H1 (cell line): ENCODE measurements at regions not wholly inside any gene's neighbourhood (a gene's known extent, or its start where the extent isn't known, plus 50 kb on each side); places are given as distances from the start of the nearest gene placed in this dataset.

Experiments
- CTCF ChIA-PET: fragments of 300-600 bp; sonication (Branson Sonifier 250); formaldehyde crosslinking; loops from one replicate; lab custom pipeline; 2021; ENCODE audit not compliant: partially characterized antibody; lab: Charles Lee
- POLR2A ChIA-PET: fragments of 300-600 bp; sonication (Branson Sonifier 250); formaldehyde crosslinking; loops from one replicate; lab custom pipeline; 2021; ENCODE audit warnings: inconsistent platforms; ENCODE audit not compliant: partially characterized antibody; lab: Charles Lee
- DNase-seq, 2 experiments: peaks; one replicate each; pipeline versions ENCODE4 v3.0.0 to v3.0.0-alpha.2; 2010 to 2022; ENCODE audit warnings: low spot score in 2 of 2, low read depth in 1 of 2, mixed read lengths in 1 of 2
- FAIRE-seq: peaks from 2 replicates; lab custom pipeline; 2011; peaks lifted over from hg19 to GRCh38; lab: Jason Lieb, UNC
- H2AFZ ChIP-seq: 2 replicates; pipeline ENCODE4 v1.8.1; 2012; ENCODE audit warnings: low read length, inconsistent platforms
- H2AK5ac ChIP-seq: 2 replicates; pipeline ENCODE4 v1.6.1; 2013; ENCODE audit warnings: low read depth, low read length
- H2BK120ac ChIP-seq: replicated peaks from 2 replicates; pipeline ENCODE3; 2013; ENCODE audit warnings: low read depth, low read length, inconsistent platforms
- H2BK12ac ChIP-seq: 2 replicates; pipeline ENCODE4 v1.6.1; 2013; ENCODE audit warnings: low read depth, low read length
- H2BK15ac ChIP-seq: 2 replicates; pipeline ENCODE4 v1.6.1; 2013; ENCODE audit warnings: low read length
- H2BK20ac ChIP-seq: 2 replicates; pipeline ENCODE4 v1.6.1; 2013; ENCODE audit warnings: low read length
- H2BK5ac ChIP-seq: 2 replicates; pipeline ENCODE4 v1.6.1; 2013; ENCODE audit warnings: low read depth, low read length
- H3K14ac ChIP-seq: 2 replicates; pipeline ENCODE4 v1.6.1; 2013; ENCODE audit warnings: inconsistent platforms; ENCODE audit not compliant: insufficient read length
- H3K18ac ChIP-seq: 2 replicates; pipeline ENCODE4 v1.6.1; 2013; ENCODE audit warnings: low read length; ENCODE audit errors: extremely low read depth
- H3K23ac ChIP-seq: 2 replicates; pipeline ENCODE4 v1.6.1; 2013; ENCODE audit warnings: inconsistent platforms; ENCODE audit not compliant: insufficient read length
- H3K23me2 ChIP-seq: 2 replicates; pipeline ENCODE4 v1.6.1; 2013; ENCODE audit warnings: low read depth, low read length
- H3K27ac ChIP-seq: 2 replicates; pipeline ENCODE4 v1.6.1; 2011; ENCODE audit warnings: low read depth, low read length, inconsistent platforms
- H3K27me3 ChIP-seq, 4 experiments: replicated peaks in 1 of 4; 1 replicate in 1 of 4; 2 replicates in 3 of 4; pipeline versions ENCODE4 v1.6.1 to v1.8.1; 2011 to 2013; ENCODE audit warnings: low read length in 3 of 4, mild to moderate bottlenecking in 3 of 4, inconsistent platforms in 2 of 4, mixed read lengths in 2 of 4, moderate library complexity in 1 of 4; ENCODE audit not compliant: control insufficient read depth in 3 of 4, insufficient read depth in 3 of 4; ENCODE audit errors: extremely low read depth in 1 of 4
- H3K36me3 ChIP-seq, 4 experiments: 2 replicates each; pipeline versions ENCODE4 v1.6.1 to v1.8.1; 2011 to 2013; ENCODE audit warnings: mild to moderate bottlenecking in 4 of 4, low read length in 3 of 4, moderate library complexity in 2 of 4, control low read depth in 1 of 4, inconsistent platforms in 1 of 4; ENCODE audit not compliant: insufficient read depth in 4 of 4, control insufficient read depth in 2 of 4
- H3K4ac ChIP-seq: replicated peaks from 2 replicates; pipeline ENCODE3; 2013; ENCODE audit warnings: low read length, low read depth, mixed read lengths, inconsistent platforms; ENCODE audit not compliant: insufficient read length
- H3K4me1 ChIP-seq, 4 experiments: replicated peaks in 1 of 4; 1 replicate in 1 of 4; 2 replicates in 3 of 4; pipeline versions ENCODE4 v1.6.1 to v1.8.1; 2011 to 2013; ENCODE audit warnings: low read length in 3 of 4, inconsistent platforms in 2 of 4, mixed read lengths in 1 of 4; ENCODE audit not compliant: insufficient read depth in 4 of 4, control insufficient read depth in 3 of 4
- H3K4me2 ChIP-seq, 2 experiments: 2 replicates each; pipeline versions ENCODE4 v1.6.1 to v1.8.1; 2011 to 2013; ENCODE audit warnings: low read depth in 2 of 2, low read length in 2 of 2, control low read depth in 1 of 2, inconsistent platforms in 1 of 2, mild to moderate bottlenecking in 1 of 2; ENCODE audit not compliant: insufficient read depth in 1 of 2
- H3K4me3 ChIP-seq, 4 experiments: fragments of 200-600, 300-600 bp in 1 of 4; sonication (generic), shearing (Covaris generic), sonication (Bioruptor Twin) in 1 of 4; 2 replicates each; pipeline versions ENCODE4 v1.5.1 to v1.8.1; 2011 to 2016; ENCODE audit warnings: low read length in 4 of 4, low read depth in 3 of 4, control low read depth in 2 of 4, inconsistent platforms in 2 of 4, mild to moderate bottlenecking in 2 of 4, mixed read lengths in 1 of 4, moderate library complexity in 1 of 4; ENCODE audit not compliant: insufficient read depth in 2 of 4; ENCODE audit errors: extremely low read depth in 1 of 4
- H3K56ac ChIP-seq: replicated peaks from 2 replicates; pipeline ENCODE3; 2013; ENCODE audit warnings: low read depth, mild to moderate bottlenecking, mixed read lengths, low read length, inconsistent platforms; ENCODE audit not compliant: insufficient read length
- H3K79me1 ChIP-seq: 2 replicates; pipeline ENCODE4 v1.6.1; 2013; ENCODE audit warnings: low read depth, low read length, control low read depth
- H3K79me2 ChIP-seq, 2 experiments: 2 replicates each; pipeline versions ENCODE4 v1.6.1 to v1.8.1; 2012 to 2013; ENCODE audit warnings: low read length in 2 of 2, mild to moderate bottlenecking in 2 of 2, inconsistent platforms in 1 of 2; ENCODE audit not compliant: insufficient read depth in 2 of 2, control insufficient read depth in 1 of 2
- H3K9ac ChIP-seq, 4 experiments: replicated peaks in 1 of 4; 1 replicate in 1 of 4; 2 replicates in 3 of 4; pipeline versions ENCODE4 v1.6.1 to v1.8.1; 2011 to 2013; ENCODE audit warnings: low read depth in 3 of 4, low read length in 3 of 4, control low read depth in 2 of 4, mild to moderate bottlenecking in 2 of 4, moderate library complexity in 2 of 4, inconsistent platforms in 1 of 4; ENCODE audit errors: extremely low read depth in 1 of 4
- H3K9me3 ChIP-seq, 2 experiments: 2 replicates each; pipeline versions ENCODE4 v1.6.1 to v1.8.1; 2012 to 2013; ENCODE audit warnings: mild to moderate bottlenecking in 2 of 2, moderate library complexity in 2 of 2, control low read depth in 1 of 2, inconsistent platforms in 1 of 2, low read depth in 1 of 2, low read length in 1 of 2, mixed read lengths in 1 of 2; ENCODE audit not compliant: insufficient read depth in 2 of 2
- H4K20me1 ChIP-seq, 2 experiments: replicated peaks in 1 of 2; 2 replicates each; pipeline versions ENCODE3 to v1.8.1; 2011 to 2013; ENCODE audit warnings: inconsistent platforms in 2 of 2, low read length in 2 of 2, mild to moderate bottlenecking in 1 of 2; ENCODE audit not compliant: insufficient read depth in 2 of 2, control insufficient read depth in 1 of 2
- H4K5ac ChIP-seq: 2 replicates; pipeline ENCODE4 v1.6.1; 2013; ENCODE audit warnings: low read length, low read depth, mixed read lengths, inconsistent platforms; ENCODE audit not compliant: insufficient read length
- H4K8ac ChIP-seq: 2 replicates; pipeline ENCODE4 v1.8.0; 2013; ENCODE audit warnings: mild to moderate bottlenecking, moderate library complexity, low read length, inconsistent platforms; ENCODE audit not compliant: insufficient read depth; ENCODE audit errors: extremely low read depth
- H4K91ac ChIP-seq: replicated peaks from 2 replicates; pipeline ENCODE3; 2013; ENCODE audit warnings: low read length, mixed read lengths, inconsistent platforms; ENCODE audit not compliant: insufficient read length
- MAFK ChIP-seq: IDR thresholded peaks from 2 replicates; pipeline ENCODE4 v1.6.1; 2012; ENCODE audit warnings: low read depth, mild to moderate bottlenecking, improper control_type of control experiment, low read length
- RAD21 ChIP-seq, 2 experiments: IDR thresholded peaks in 1 of 2; conservative IDR thresholded peaks in 1 of 2; 2 replicates each; pipeline ENCODE4 v1.6.1; 2011; ENCODE audit warnings: low read depth in 2 of 2, low read length in 2 of 2, improper control_type of control experiment in 1 of 2, inconsistent platforms in 1 of 2, mild to moderate bottlenecking in 1 of 2, moderate library complexity in 1 of 2
- whole genome bisulfite sequencing, 2 experiments: shearing (Covaris generic) in 1 of 2; methylation state at CpG; one replicate each; pipeline versions ENCODE4 v1.1.6 to v1.1.7; 2013 to 2015; ENCODE audit warnings: low lambda C conversion rate in 2 of 2, mixed read lengths in 2 of 2, inconsistent platforms in 1 of 2, low coverage in 1 of 2, missing lambda C conversion rate in 1 of 2; ENCODE audit not compliant: insufficient replicate concordance in 2 of 2, insufficient coverage in 1 of 2, insufficient read length in 1 of 2; ENCODE audit errors: extremely low coverage in 1 of 2, missing lambda C conversion rate in 1 of 2; 5-methylcytosine and 5-hydroxymethylcytosine counted together

DNA sequence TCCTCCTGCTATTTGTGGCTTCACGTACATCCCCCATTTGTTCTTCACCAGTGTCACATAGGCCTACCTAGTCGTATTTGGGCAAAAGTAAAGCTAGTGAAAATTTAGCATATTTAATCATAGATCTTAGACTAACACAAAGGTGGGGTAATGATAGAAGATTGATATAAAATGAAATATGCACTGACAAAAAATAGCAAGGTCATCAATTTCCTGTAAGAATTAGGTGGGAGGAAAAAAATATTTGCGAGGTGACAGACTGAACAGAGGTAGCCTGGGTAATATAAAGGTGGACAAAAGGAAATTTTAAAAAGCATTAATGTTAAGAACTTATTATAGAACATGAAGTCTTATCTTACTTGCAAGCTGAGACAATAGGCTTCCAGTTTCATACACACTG, 239.9 kb downstream of the PCDH10 start:
- Histone ChIP-seq H3K56ac (no peak overlapping the region), H2BK120ac (no peak overlapping the region), H2BK12ac (no peak overlapping the region), H4K91ac (no peak overlapping the region), H3K79me1 (no peaks in the 10 kb centered on the region), H3K23me2 (no peaks in the 10 kb centered on the region), H3K18ac (no peak overlapping the region), H3K23ac (no peak overlapping the region), H4K20me1 (no peaks in the 10 kb centered on the region), H3K9ac (no peak overlapping the region), H3K4me1 (peaks cover 0 to 3% (median 0%) of the 10 kb centered on the region in 4 experiments; a peak in 1 of 7 replicates), H3K9me3 (no peaks in the 10 kb centered on the region; a peak in 1 of 4 replicates), H2BK15ac (no peak overlapping the region), H2BK20ac (no peak overlapping the region), H3K27ac (no peak overlapping the region), H3K27me3 (no peaks in the 10 kb centered on the region), H3K4ac (no peak overlapping the region), H2AFZ (no peak overlapping the region), H3K4me2 (no peak overlapping the region), H2BK5ac (no peak overlapping the region), H3K4me3 (no peak overlapping the region), H4K5ac (no peak overlapping the region), H2AK5ac (no peak overlapping the region), H3K14ac (no peak overlapping the region), H3K36me3 (no peaks in the 10 kb centered on the region), H4K8ac (no peak overlapping the region), H3K79me2 (no peaks in the 10 kb centered on the region)
- no peak for DNase-seq
- TF ChIP-seq MAFK (peak; percentile 88; the same call in 1 of the 2 replicates), RAD21 (IDR thresholded peaks at IDR 0.05 in 1 of 2, conservative IDR thresholded peaks at IDR 0.05 in 1 of 2; ENCODE audit: low read depth in 2 of 2, low read length in 2 of 2) (no peak)
- CTCF ChIA-PET, result no interaction called here
- FAIRE-seq, result no peak
- POLR2A ChIA-PET, result no interaction called here
- 93% methylated on average over 3 of the region's 3 CpGs; no CpG with 5 or more reads in 1 of the 2 experiments for WGBS, 2 experiments
